Endothelial cell (in vitro differentiated cells): ENCODE measurements at regions not wholly inside any gene's neighbourhood (a gene's known extent, or its start where the extent isn't known, plus 50 kb on each side); places are given as distances from the start of the nearest gene placed in this dataset.

Source experiments
- DNase-seq: peaks from one replicate; pipeline ENCODE4 v3.0.0; 2021; ENCODE audit warnings: low spot score
- H3K27ac Mint-ChIP-seq: one replicate; pipeline ENCODE4 v1.8.0; 2021; ENCODE audit warnings: mixed read lengths, inconsistent platforms; ENCODE audit not compliant: unreplicated experiment
- H3K27me3 Mint-ChIP-seq: one replicate; pipeline ENCODE4 v1.8.0; 2021; ENCODE audit warnings: mild to moderate bottlenecking, moderate library complexity, mixed read lengths, inconsistent platforms; ENCODE audit not compliant: unreplicated experiment
- H3K36me3 Mint-ChIP-seq: one replicate; pipeline ENCODE4 v1.8.0; 2021; ENCODE audit warnings: mild to moderate bottlenecking, low read depth, mixed read lengths, inconsistent platforms; ENCODE audit not compliant: unreplicated experiment
- H3K4me1 Mint-ChIP-seq: one replicate; pipeline ENCODE4 v1.8.0; 2021; ENCODE audit warnings: mild to moderate bottlenecking, mixed read lengths, inconsistent platforms; ENCODE audit not compliant: unreplicated experiment
- H3K4me3 Mint-ChIP-seq: one replicate; pipeline ENCODE4 v1.8.0; 2021; ENCODE audit warnings: mild to moderate bottlenecking, mixed read lengths, inconsistent platforms; ENCODE audit not compliant: unreplicated experiment
- H3K9me3 Mint-ChIP-seq: one replicate; pipeline ENCODE4 v1.8.0; 2021; ENCODE audit warnings: mixed read lengths, inconsistent platforms; ENCODE audit not compliant: unreplicated experiment
- TF ChIP-seq, protein P1 (sequence below): fragments of 200-600 bp; sonication (generic); IDR thresholded peaks from one replicate; pipeline ENCODE4 v1.5.0; 2021; ENCODE audit warnings: antibody characterized with exemption; ENCODE audit not compliant: unreplicated experiment

DNA sequence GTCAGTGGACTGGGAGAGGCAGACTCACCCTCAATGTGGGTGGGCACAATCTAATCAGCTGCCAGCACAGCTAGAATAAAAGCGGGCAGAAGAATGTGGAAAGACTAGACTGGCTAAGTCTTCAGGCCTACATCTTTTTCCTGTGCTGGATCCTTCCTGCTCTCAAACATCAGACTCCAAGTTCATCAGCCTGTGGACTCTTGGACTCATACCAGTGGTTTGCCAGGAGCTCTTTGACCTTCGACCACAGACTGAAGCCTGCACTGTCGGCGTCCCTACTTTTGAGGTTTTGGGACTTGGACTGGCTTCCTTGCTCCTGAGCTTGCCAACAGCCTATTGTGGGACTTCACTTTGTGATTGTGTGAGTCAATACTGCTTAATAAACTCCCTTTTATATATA is 68.0 kb downstream of the CNTN3 start:
- H3K4me1 Mint-ChIP-seq: no peaks in the 10 kb centered on the region
- H3K36me3 Mint-ChIP-seq: no peaks in the 10 kb centered on the region
- H3K27ac Mint-ChIP-seq: no peak overlapping the region
- DNase-seq: no peak
- no peaks in the 10 kb centered on the region for H3K27me3 Mint-ChIP-seq
- TF ChIP-seq, protein P1, sequence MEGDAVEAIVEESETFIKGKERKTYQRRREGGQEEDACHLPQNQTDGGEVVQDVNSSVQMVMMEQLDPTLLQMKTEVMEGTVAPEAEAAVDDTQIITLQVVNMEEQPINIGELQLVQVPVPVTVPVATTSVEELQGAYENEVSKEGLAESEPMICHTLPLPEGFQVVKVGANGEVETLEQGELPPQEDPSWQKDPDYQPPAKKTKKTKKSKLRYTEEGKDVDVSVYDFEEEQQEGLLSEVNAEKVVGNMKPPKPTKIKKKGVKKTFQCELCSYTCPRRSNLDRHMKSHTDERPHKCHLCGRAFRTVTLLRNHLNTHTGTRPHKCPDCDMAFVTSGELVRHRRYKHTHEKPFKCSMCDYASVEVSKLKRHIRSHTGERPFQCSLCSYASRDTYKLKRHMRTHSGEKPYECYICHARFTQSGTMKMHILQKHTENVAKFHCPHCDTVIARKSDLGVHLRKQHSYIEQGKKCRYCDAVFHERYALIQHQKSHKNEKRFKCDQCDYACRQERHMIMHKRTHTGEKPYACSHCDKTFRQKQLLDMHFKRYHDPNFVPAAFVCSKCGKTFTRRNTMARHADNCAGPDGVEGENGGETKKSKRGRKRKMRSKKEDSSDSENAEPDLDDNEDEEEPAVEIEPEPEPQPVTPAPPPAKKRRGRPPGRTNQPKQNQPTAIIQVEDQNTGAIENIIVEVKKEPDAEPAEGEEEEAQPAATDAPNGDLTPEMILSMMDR: no peak
- no peaks in the 10 kb centered on the region for H3K9me3 Mint-ChIP-seq
- no peak overlapping the region for H3K4me3 Mint-ChIP-seq

DNA sequence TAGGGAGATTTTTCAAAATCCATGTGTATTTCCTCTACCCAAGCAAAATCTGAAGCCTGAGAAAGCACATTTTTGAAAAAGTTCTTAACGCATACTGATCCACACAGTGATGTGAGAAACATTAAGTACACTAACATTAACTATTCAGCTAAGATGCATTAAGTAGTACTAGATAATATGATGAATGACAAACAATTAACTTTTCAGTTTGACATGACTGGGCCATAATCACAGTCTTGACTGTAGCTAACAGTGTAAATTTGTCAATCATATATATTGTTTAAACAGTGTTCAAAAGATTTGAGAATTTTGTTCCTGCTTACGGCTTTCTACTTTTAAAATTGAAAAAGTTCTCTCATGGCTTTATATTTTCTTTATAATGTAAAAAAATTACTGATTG is 72.0 kb downstream of the CNTN3 start:
- Mint-ChIP-seq H3K4me3 (no peak overlapping the region), H3K4me1 (no peaks in the 10 kb centered on the region), H3K27ac (no peak overlapping the region), H3K36me3 (no peaks in the 10 kb centered on the region), H3K9me3 (no peaks in the 10 kb centered on the region), H3K27me3 (no peaks in the 10 kb centered on the region)
- TF ChIP-seq, protein P1: no peak
- no peak for DNase-seq

DNA sequence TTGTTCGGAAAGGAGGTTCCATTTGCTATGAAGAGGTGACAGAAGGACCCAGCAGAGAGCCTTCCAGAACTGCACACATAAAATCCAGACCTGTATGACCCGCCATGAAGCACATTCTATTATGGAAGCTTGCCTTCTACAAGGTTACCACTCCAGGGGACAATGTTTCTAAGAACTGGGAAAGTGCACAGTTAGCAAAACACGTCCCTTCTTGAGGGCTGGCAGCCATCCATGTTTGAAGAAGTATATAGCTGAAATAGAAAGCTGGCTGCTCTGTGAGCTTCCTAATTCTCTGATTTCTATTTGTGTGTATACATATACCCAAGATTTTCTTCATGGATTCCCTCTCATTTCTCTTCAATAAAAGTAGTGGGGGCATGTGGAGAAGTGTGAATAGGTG is 74.6 kb downstream of the CNTN3 start:
- TF ChIP-seq, protein P1: no peak
- no peak overlapping the region for H3K4me3 Mint-ChIP-seq
- H3K27ac Mint-ChIP-seq: no peak overlapping the region
- H3K9me3 Mint-ChIP-seq: no peaks in the 10 kb centered on the region
- no peaks in the 10 kb centered on the region for H3K36me3 Mint-ChIP-seq
- no peak for DNase-seq
- H3K4me1 Mint-ChIP-seq: no peaks in the 10 kb centered on the region
- H3K27me3 Mint-ChIP-seq: no peaks in the 10 kb centered on the region

DNA sequence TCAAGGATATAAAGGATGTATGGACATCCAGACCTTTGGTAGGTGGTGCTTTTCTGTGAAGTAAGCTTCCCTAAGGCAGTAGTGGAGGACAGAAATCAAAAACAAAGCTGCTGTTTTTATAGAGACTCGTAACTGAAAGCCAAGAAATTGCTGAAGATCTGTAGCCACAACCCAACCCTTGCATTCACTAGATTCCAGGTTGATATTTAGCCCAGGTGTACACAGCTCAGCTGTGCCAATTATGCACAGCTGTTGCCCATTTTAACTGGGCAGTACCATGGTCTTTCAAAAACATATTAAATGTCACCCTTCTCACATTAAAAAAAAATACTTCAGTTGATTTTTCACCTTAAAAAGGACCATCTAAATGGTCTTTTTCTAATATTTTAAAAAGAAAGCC is 75.8 kb downstream of the CNTN3 start:
- Mint-ChIP-seq H3K27ac (no peak overlapping the region), H3K27me3 (no peaks in the 10 kb centered on the region), H3K36me3 (no peaks in the 10 kb centered on the region), H3K9me3 (no peaks in the 10 kb centered on the region), H3K4me1 (no peaks in the 10 kb centered on the region), H3K4me3 (no peak overlapping the region)
- no peak for DNase-seq
- TF ChIP-seq, protein P1: no peak

DNA sequence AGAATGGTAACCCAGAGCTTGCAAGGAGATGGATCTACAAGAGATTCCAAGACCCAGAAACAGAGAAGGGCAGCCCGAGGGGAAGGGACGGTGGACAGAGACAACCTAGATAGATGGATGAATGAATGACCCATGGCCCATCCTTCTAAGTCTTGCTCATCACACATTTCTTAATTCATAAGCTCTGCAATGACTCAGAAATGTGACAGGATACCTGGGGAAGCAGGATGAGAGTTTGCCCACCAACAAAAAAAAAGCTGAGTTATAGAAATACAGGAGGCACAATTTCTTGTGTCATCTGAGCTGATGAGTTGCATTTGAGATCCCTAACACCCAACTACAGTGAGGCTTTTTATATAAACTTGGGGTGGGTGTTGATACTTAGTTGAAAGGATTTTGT is 76.6 kb downstream of the CNTN3 start:
- TF ChIP-seq, protein P1: no peak
- no peak for DNase-seq
- no peaks in the 10 kb centered on the region for H3K36me3 Mint-ChIP-seq
- H3K9me3 Mint-ChIP-seq: no peaks in the 10 kb centered on the region
- no peak overlapping the region for H3K27ac Mint-ChIP-seq
- no peaks in the 10 kb centered on the region for H3K4me1 Mint-ChIP-seq
- H3K4me3 Mint-ChIP-seq: no peak overlapping the region
- H3K27me3 Mint-ChIP-seq: no peaks in the 10 kb centered on the region
